Activated naive CD4-positive, alpha-beta T cell treated with anti-CD3 and anti-CD28 coated beads, Interleukin-2, amount 50 U/mL, for 16 hours (primary cell): ENCODE measurements at regions not wholly inside any gene's neighbourhood (a gene's known extent, or its start where the extent isn't known, plus 50 kb on each side); places are given as distances from the start of the nearest gene placed in this dataset.
"Not testable (repeated sequence)": the region's sequence is repeated elsewhere in the genome, so short reads cannot be mapped to it uniquely, and the experiment has no call there.

Source experiments
- DNase-seq: peaks from one replicate; pipeline ENCODE4 v3.0.0-alpha.2; 2020

DNA sequence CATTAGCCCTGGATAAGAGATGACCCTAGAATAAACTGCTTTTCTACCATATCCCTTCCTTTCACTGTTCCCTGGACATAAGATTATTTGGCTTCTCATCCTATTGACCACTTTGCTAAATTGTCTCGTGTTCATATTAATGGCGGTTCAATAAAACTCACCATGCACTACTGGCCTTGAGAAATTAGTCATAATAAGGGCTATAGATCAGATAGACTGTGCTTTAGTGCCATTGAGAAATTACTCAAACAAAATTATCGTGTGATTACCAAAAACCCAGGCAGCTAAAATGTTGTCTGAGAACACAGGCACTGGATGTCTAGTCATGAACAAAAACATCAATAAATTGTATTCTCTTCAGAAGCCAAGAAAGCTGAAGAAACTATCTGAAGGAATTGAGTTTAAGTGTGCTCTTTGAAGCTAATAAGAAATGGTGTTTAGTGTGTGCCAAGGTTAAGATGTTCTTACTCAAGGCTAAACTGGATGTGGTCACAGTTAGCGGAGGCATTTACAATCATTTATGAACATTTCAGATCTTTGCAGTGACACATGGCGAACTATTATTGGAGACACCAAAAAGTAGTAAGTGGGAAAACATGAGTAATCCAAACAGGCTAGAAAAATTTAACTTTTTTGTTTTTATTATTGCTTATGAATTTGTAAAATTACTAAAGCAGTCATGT is 460.4 kb upstream of the RORB start:
- DNase-seq = no peak

DNA sequence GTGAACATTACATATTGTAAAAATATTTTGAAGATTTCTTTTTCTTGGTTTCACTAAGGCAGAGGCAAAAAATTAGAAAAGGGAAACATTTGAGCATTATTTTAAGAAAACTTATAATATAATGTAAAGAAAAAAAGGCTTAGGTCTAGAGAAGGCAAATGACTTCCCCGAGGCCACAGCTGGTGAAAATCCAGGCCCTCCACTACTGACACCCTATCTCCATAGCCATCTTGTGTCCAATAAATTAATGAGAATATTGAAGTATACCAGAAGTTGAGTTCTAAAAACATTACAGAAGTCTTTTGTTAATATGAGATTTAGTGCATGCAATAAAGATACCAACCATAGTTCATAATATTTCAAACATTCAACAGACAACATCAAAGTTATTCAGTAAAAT is 459.9 kb upstream of the RORB start:
- DNase-seq = no peak

DNA sequence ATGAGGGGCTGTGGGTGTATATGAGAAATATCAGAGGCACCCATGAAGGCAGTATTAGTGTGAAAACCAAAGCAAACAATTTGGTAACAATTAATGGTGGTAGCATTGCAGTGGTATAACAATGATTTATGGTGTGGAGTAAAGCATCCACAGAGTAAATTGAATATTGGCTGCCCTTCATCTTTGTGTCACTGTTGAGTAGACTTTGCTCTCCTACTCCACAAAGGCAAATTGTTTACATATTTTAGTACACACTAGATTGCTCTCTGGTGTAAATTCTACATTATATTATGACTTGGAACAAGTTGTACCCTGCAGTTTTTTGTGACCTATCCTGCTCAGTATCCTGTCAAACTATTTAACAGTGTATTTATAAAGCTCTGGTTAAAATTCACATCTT is 455.5 kb upstream of the RORB start:
- no peak for DNase-seq

DNA sequence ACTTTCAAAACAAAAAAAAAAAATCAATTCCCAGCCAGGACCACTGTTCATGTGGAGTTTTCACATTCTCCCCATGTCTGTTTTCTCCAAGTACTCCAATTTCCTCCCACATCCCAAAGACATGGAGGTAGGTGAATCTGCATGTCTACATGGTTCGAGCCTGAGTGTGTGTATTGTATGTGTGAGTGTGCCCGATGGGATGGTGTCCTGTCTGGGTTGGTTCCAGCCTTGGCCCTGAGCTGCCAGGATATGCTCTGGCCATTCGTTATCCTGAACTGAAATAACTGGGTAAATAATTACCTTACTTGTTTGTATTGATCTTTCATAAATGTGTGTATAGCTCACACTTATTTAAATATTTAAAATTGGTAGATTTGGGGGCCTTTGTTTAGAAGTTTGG is 452.3 kb upstream of the RORB start:
- no peak for DNase-seq

DNA sequence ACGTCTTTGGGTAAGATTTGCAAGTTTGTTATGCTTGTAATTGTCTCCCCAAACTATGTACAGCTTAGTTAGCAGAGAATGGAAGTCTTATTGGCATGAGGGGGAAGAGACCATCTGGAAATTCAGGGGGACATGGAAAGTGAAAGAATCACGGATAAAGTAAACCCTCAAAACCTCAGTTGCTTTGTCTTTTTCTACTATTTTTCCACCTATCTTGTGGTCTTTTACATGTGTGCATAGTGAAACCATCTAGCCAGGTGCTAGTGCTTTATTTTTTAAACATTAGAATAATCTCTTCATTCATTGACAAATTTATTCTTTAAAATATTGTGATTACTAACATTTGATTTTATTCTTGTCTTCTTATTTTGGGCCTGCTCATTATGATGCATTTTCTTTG is 441.1 kb upstream of the RORB start:
- DNase-seq = no peak

DNA sequence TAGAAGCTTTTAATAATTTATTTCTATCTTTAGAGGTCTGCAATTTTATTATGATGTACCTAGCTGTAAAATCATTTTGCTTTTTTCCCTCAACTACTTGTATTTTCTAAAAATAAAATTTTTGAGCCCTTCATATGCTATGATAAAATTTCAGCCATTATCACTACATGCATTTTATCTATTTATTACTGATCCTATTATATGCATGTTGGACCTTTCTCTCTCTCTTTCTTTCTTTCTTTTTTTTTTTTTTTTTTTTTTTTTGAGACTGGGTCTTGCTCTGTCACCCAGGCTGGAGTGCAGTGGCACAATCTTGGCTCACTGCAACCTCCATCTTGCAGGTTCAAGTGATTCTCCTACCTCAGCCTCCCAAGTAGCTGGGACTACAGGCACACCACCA is 440.1 kb upstream of the RORB start:
- DNase-seq = not testable (repeated sequence)

DNA sequence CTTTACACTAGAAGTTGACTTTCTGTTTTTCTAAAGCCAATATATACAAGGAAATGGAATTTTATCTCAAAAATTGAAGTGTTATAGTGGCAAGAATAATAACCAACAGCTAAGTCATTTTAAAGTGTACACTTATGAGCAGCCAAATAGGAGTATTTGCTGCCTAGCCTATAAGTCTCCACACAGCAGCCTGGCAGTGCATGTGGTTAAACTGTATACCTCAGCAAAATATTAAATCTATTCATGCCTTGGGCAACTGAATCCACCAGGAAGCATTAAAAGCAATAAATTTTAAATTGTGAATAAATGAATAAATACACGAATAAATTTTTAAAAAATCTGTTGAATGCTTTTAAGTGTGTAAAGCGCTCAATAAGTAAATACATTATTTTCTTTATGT is 432.4 kb upstream of the RORB start:
- DNase-seq = no peak

DNA sequence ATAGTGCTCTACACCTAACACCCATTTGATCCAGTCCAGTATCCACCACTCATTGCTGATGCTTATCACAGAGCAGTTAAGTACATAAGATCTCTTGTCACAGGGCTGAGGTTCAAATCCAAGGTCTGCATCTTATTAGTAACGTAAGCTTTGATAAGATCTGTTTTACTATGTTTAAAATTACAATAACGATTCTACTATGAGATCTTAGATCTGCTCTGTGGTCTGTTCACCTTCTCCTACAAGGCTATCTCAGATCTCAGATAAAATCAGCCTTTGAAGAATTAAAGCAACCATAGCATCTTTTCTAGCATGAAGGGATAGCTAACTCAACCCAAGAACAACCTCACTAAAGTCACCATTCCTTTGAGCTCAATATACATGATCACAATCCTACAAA is 431.0 kb upstream of the RORB start:
- DNase-seq = no peak

DNA sequence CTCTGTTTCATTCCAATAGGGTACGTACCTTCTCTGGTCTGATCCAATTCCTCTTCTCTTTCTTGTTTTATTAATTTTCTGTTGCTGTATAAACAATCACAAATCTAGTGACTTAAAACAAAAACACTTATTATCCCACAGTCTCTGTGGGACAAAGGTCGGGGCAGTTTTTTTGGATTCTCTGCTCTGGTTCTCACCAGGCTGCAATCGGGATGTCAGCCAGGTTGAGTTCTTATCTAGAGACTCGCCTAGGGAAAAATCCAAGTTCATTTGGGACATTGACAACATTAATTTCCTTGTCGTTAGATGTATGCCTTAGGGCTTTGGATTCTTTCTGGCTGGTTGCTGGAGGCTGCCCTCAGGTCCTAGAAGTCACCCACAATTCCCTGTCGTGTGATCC is 430.5 kb upstream of the RORB start:
- no peak for DNase-seq

DNA sequence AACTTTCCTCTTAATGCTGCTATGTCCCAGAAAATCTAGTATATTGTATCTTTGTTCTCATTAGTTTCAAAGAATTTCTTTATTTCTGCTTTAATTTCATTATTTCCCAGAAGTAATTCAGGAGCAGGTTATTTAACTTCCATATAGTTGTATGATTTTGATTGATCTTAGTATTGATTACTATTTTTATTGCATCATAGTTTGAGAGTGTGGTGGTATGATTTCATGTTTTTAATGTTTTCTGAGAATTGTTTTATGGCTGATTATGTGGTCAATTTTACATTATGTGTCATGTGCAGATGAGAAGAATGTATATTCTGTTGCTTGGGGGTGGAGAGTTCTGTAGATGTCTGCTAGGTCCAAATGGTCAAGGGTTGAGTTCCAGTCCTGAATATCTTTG is 425.6 kb upstream of the RORB start:
- no peak for DNase-seq

DNA sequence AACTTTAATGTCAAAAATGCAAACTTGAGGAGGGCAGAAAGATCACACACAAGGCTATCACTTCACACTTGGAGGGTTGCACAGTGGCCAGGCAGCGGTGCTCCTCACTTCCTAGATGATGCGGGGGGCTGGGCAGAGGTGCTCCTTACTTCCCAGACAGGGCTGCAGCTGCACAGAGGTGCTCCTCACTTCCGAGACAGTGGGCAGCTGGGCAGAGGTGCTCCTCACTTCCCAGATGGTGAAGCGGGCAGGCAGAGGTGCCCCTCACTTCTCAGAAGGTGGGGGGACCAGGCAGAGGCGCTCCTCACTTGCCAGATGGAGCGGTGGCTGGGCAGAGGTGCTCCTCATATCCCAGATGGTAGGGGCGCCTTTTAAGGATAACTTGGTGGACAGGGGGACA is 423.2 kb upstream of the RORB start:
- no peak for DNase-seq

DNA sequence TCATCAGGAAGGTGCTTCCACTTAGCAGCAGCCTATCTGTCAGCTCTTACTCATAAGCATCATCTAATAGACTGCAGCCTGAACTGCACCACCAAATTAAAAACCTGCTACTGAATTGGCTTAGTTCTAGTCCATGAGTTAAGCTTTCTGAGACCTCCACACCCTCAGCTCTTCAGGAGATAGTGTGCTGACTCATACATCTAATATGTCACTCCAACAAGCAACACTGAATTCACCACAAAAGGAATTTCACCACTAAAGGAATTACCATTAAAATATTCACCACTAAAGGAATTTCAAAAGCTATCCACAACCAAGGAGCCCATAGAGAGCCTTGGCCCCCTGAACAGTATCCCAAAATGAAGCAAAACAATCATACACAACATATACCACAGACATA is 418.5 kb upstream of the RORB start:
- DNase-seq = no peak

DNA sequence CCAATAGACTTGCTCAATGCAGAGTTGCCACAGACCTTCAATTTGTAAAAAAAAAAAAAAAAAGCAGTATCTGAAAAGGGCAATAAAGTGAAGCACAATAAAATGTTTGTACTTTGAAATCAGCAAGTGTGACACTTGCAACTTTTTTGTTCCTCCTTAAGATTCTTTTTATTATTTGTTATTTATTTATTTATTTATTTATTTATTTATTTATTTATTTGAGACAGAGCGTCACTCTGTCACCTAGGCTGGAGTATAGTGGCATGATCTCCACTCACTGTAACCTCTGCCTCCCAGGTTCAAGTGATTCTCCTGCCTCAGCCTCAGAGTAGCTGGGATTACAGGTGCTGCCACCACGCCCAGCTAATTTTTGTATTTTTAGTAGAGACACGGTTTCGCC is 416.5 kb upstream of the RORB start:
- not testable (repeated sequence) for DNase-seq

DNA sequence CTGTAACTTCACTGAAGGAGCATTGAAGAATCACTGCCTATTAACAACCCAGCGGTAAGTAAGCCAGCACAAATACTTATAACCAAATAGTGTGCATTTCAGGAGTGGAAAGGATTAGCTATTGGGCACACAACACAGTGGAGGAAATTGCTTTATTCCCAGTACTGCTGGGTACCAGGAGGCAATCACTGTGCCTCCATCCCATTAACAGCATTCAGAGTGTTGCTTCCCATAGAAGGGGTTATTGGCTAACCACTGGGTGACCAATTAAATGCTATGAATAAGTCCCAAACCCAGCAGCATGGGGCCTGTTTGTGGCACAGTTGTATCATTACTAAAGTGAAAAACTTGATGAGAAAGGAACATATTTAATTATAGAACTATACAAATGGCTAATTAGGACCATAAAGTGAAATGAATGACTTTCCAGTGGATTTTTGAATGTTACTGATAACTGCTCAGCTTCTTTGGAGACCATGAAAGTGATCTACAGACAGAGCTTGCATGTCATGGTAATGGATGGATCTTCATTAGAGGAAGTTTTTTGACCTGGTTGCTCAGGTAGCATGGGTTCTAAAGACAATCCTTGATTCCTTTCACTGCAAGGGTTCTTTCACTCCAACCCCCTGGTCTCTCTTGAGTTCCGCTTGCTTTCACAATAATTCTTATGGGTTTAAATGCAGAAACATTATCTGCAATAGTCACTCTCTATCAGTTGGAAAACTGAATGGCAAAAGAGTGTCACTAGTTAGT is 413.3 kb upstream of the RORB start:
- DNase-seq = no peak

DNA sequence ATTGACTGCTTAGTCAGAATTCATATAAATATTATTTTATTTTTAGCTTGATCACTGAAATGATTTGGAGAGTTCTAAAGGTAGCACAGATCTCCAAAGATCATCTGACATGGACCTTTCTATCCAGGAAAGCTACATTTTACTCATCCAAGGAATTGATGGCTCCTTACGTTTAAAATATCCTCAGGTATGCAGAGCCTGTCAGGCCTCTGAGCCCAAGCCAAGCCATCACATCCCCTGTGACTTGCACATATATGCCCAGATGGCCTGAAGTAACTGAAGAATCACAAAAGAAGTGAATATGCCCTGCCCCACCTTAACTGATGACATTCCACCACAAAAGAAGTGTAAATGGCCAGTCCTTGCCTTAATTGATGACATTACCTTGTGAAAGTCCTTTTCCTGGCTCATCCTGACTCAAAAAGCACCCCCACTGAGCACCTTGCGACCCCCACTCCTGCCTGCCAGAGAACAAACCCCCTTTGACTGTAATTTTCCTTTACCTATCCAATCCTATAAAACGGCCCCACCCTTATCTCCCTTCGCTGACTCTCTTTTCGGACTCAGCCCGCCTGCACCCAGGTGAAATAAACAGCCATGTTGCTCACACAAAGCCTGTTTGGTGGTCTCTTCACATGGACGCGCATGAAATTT is 411.6 kb upstream of the RORB start:
- not testable (repeated sequence) for DNase-seq

DNA sequence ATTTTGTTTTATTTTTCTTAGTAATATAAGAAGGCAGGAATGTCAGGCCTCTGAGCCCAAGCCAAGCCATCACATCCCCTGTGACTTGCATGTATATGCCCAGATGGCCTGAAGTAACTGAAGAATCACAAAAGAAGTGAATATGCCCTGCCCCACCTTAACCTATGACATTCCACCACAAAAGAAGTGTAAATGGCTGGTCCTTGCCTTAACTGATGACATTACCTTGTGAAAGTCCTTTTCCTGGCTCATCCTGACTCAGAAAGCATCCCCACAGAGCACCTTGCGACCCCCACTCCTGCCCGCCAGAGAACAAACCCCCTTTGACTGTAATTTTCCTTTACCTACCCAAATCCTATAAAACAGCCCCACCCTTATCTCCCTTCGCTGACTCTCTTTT is 406.2 kb upstream of the RORB start:
- not testable (repeated sequence) for DNase-seq

DNA sequence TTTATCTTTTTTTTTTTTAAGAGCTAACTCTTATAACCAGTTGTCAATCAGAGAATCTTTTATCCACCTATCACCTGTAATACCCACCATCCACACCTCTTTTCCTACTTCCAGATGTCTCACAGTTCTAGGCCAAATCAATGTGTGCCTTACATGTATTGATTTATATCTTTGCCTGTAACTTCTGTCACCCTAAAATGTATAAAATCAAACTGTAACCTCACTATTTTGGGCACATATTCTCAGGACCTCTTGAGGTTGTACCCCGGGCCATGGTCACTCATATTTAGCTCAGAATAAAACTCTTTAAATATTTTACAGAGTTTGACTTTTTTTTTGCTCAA is 404.7 kb upstream of the RORB start:
- no peak for DNase-seq

DNA sequence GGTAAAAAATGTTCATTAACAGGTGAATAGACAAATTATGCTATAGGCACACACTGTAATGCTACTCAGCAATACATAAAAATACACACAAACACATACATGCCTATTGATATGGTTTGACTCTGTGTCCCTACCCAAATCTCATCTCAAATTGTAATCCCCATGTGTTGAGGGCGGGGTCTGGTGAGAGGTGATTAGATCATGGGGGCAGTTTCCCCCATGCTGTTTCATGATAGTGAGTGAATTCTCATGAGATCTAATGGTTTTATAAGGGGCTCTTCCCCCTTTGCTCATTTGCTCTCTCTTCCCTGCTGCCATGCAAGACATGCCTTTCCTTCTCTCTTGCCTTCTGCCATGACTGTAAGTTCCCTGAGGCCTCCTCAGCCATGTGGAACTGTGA is 403.1 kb upstream of the RORB start:
- not testable (repeated sequence) for DNase-seq

DNA sequence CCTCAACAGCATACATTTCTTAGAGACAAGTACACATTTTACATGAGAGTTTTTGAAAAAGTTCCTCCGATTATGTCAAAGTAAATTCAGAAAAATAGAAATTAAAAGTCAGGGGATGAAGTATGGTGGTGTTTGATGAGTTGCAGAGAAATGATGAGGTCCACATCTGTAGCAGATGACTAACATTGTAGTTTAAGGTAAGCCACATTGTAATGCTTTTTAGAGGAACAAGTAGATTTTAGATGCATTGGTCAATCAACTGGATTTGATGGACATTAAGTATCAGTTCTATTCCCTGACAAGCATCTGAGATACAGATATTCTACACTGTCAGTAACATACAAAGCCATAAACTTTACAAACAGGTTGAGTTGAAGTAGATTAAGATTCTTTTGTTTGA is 402.4 kb upstream of the RORB start:
- DNase-seq = no peak

DNA sequence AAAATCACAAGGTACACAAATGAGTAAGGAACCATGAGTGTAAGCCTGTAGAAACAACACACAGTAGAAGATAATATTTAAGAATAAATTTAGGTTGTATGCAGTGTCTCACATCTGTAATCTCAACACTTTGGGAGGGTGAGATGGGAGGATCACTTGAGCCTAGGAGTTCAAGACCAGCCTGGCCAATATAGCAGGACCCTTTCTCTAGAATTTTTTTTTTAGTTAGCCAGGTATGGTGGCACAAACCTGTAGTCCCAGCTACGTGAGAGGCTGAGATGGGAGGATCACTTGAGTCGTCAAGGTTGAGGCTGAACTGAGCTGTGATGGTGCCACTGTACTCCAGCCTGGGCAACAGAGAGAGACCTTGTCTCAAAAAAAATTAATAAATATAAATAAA is 401.2 kb upstream of the RORB start:
- no peak for DNase-seq

DNA sequence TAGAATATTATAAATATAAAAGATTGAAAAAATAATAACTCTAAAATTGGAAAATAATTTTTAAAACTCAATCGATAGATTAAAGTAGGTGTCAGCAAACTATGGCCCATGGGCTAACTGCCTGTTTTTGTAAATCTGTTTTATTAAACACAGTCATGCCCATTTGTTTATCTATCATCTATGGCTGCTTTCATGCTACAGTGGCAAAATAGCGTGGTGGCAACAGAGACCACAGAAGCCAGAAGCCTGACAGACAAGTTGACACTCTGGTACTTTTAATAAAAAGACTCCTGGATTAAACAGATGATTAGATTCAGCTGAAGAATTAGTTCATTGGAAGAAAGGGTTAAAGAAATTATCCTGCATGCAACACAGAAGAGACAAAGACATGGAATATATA is 400.7 kb upstream of the RORB start:
- DNase-seq = no peak

DNA sequence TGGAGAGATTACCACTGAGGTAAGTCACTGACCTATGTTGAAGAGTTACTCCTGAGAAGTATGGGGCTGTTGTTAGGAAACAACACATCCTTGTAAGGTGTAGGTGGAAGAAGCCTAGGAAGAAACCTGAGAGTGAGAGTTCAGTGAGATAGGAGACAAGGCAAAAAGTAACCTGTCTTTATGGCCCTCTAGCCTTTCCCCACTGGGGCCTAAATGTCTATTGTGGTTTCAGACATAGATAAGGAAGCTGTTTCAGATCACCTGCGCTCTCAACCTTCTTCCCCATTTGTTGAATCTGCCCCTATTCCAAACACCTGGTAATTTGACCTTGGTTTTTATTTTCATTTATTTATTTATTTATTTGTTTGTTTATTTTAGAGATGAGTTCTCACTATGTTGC is 397.1 kb upstream of the RORB start:
- DNase-seq = no peak

DNA sequence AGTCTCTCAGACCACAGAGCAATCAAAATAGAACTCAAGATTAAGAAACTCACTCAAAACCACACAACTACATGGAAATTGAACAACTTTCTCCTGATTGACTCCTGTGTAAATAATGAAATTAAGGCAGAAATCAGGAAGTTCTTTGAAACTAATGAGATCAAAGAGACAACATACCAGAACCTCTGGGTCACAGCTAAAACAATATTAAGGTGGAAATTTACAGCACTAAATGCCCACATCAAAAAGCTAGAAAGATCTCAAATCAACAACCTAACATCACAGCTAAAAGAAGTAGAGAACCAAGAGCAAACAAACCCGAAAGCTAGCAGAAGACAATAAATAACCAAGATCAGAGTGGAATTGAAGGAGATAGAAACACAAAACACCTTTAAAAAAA is 395.0 kb upstream of the RORB start:
- DNase-seq = not testable (repeated sequence)

DNA sequence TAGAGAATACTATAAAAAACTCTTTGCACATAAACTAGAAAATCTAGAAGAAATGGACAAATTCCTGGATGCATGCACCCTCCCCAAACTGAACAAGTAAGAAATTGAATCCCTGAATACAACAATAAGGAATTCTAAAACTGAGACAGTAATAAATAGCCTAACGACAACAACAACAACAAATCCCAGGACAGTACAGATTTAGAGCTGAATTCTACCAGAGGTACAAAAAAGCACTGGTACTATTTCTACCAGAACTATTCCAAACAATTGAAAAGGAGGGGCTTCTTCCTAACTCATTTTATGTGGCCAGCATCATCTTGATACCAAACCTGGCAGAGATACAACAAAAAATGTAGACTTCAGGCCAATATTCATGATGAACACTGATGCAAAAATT is 394.4 kb upstream of the RORB start:
- DNase-seq = no peak

DNA sequence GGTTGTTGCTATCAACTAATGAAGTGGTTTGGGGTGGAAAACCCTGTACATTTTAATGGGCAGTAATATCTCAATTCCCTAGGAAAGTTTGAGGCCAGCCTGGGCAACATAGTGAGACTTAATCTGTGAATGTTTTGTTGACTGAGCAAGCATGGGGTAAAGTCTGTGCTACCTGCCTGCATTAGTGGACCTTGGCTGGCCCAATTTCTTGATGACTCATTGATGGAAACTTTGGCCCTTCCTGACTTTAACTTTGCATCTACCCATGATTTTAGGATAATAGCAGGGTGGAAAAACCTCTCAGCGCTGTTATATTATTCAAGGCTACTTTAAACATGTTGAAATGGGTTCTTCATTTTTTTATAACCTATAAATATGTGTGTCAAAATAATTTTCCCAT is 389.4 kb upstream of the RORB start:
- DNase-seq = no peak
